ENCODE measurements at regions not wholly inside any gene's neighbourhood (a gene's known extent, or its start where the extent isn't known, plus 50 kb on each side); places are given as distances from the start of the nearest gene placed in this dataset.

GRCh38 chrX:86910602-86911311, 606.8 kb upstream of the KLHL4 start:
- H3K4me1 ChIP-seq (replicated peaks in 1 of 4; ENCODE audit: control insufficient read depth in 3 of 4, insufficient read depth in 4 of 4, low read length in 3 of 4), result no peaks in the 10 kb centered on the region
- H2BK12ac ChIP-seq (ENCODE audit: low read depth, low read length), result no peak overlapping the region
- no peaks in the 10 kb centered on the region for H3K9me3 ChIP-seq (ENCODE audit: insufficient read depth in 2 of 2, low read depth in 1 of 2, low read length in 1 of 2)
- no peaks in the 10 kb centered on the region for H3K79me2 ChIP-seq (ENCODE audit: control insufficient read depth in 1 of 2, insufficient read depth in 2 of 2, low read length in 2 of 2)
- no peaks in the 10 kb centered on the region for H3K27me3 ChIP-seq (replicated peaks in 1 of 4; ENCODE audit: control insufficient read depth in 3 of 4, extremely low read depth in 1 of 4, insufficient read depth in 3 of 4, low read length in 3 of 4)
- H3K4me2 ChIP-seq (ENCODE audit: insufficient read depth in 1 of 2, low read depth in 2 of 2, low read length in 2 of 2), result no peak overlapping the region
- no peak overlapping the region for H3K9ac ChIP-seq (replicated peaks in 1 of 4; ENCODE audit: extremely low read depth in 1 of 4, low read depth in 3 of 4, low read length in 3 of 4)
- H4K5ac ChIP-seq (ENCODE audit: insufficient read length, low read depth, low read length), result no peak overlapping the region
- H3K23ac ChIP-seq (ENCODE audit: insufficient read length), result no peak overlapping the region
- WGBS, 2 experiments (ENCODE audit: extremely low coverage in 1 of 2, insufficient coverage in 1 of 2, insufficient read length in 1 of 2, insufficient replicate concordance in 2 of 2, low coverage in 1 of 2, low lambda C conversion rate in 2 of 2, missing lambda C conversion rate in 1 of 2), result 95% methylated on average over 3 of the region's 4 CpGs; no CpG with 5 or more reads in 1 of the 2 experiments
- no peak for DNase-seq (ENCODE audit: low read depth in 1 of 2, low spot score in 2 of 2)
- no peak overlapping the region for H4K91ac ChIP-seq (replicated peaks; ENCODE audit: insufficient read length, low read length)
- no peak overlapping the region for H2BK5ac ChIP-seq (ENCODE audit: low read depth, low read length)
- H3K36me3 ChIP-seq (ENCODE audit: control insufficient read depth in 2 of 4, insufficient read depth in 4 of 4, low read length in 3 of 4), result no peaks in the 10 kb centered on the region
- no peak overlapping the region for H2BK15ac ChIP-seq (ENCODE audit: low read length)
- no peaks in the 10 kb centered on the region for H3K79me1 ChIP-seq (ENCODE audit: low read depth, low read length)
- H4K8ac ChIP-seq (ENCODE audit: extremely low read depth, insufficient read depth, low read length), result no peak overlapping the region
- no peak overlapping the region for H2AFZ ChIP-seq (ENCODE audit: low read length)
- ChIA-PET CTCF (ENCODE audit: partially characterized antibody) (interaction anchor here (1.7 kb wide), 1 partner anchor 36 kb away, joined by 3 read pairs; no protein-coding TSS in a partner anchor), POLR2A (ENCODE audit: partially characterized antibody) (no interaction called here)
- no peak overlapping the region for H3K18ac ChIP-seq (ENCODE audit: extremely low read depth, low read length)
- H2AK5ac ChIP-seq (ENCODE audit: low read depth, low read length), result no peak overlapping the region
- no peak overlapping the region for H2BK120ac ChIP-seq (replicated peaks; ENCODE audit: low read depth, low read length)
- no peaks in the 10 kb centered on the region for H4K20me1 ChIP-seq (replicated peaks in 1 of 2; ENCODE audit: control insufficient read depth in 1 of 2, insufficient read depth in 2 of 2, low read length in 2 of 2)
- H3K27ac ChIP-seq (ENCODE audit: low read depth, low read length), result no peak overlapping the region
- H3K4ac ChIP-seq (replicated peaks; ENCODE audit: insufficient read length, low read depth, low read length), result no peak overlapping the region
- no peak overlapping the region for H3K4me3 ChIP-seq (ENCODE audit: extremely low read depth in 1 of 4, insufficient read depth in 2 of 4, low read depth in 3 of 4, low read length in 4 of 4)
- no peak overlapping the region for H3K14ac ChIP-seq (ENCODE audit: insufficient read length)
- FAIRE-seq, result no peak
- no peak overlapping the region for H2BK20ac ChIP-seq (ENCODE audit: low read length)
- no peaks in the 10 kb centered on the region for H3K23me2 ChIP-seq (ENCODE audit: low read depth, low read length)
- no peak overlapping the region for H3K56ac ChIP-seq (replicated peaks; ENCODE audit: insufficient read length, low read depth, low read length)
- TF ChIP-seq CEBPB (IDR thresholded peaks at IDR 0.05; ENCODE audit: low read depth, low read length) (no peak), GTF2F1 (IDR thresholded peaks at IDR 0.05; ENCODE audit: borderline replicate concordance, low read depth, low read length) (no peak), CREB1 (IDR thresholded peaks at IDR 0.05) (no peak), RAD21 (IDR thresholded peaks at IDR 0.05 in 1 of 2, conservative IDR thresholded peaks at IDR 0.05 in 1 of 2; ENCODE audit: low read depth in 2 of 2, low read length in 2 of 2) (no peak), FOSL1 (IDR thresholded peaks at IDR 0.05; ENCODE audit: insufficient read depth, low read depth, low read length) (no peak), SIRT6 (IDR thresholded peaks at IDR 0.05; ENCODE audit: low read length) (no peak), EZH2 (IDR thresholded peaks at IDR 0.05; ENCODE audit: low read depth, low read length, severe bottlenecking) (no peak), BCL11A (IDR thresholded peaks at IDR 0.05; ENCODE audit: low read depth in 2 of 2, low read length in 2 of 2) (no peak), SP2 (IDR thresholded peaks at IDR 0.05; ENCODE audit: low read length) (no peak), MAX (IDR thresholded peaks at IDR 0.05) (no peak), ASH2L (IDR thresholded peaks at IDR 0.05; ENCODE audit: low read length) (no peak), RNF2 (IDR thresholded peaks at IDR 0.05; ENCODE audit: borderline replicate concordance, low read depth, low read length, missing control alignments, poor library complexity, severe bottlenecking) (no peak)
